ENCODE measurements at regions not wholly inside any gene's neighbourhood (a gene's known extent, or its start where the extent isn't known, plus 50 kb on each side); places are given as distances from the start of the nearest gene placed in this dataset.
"Not testable (repeated sequence)": the region's sequence is repeated elsewhere in the genome, so short reads cannot be mapped to it uniquely, and the experiment has no call there.

DNA sequence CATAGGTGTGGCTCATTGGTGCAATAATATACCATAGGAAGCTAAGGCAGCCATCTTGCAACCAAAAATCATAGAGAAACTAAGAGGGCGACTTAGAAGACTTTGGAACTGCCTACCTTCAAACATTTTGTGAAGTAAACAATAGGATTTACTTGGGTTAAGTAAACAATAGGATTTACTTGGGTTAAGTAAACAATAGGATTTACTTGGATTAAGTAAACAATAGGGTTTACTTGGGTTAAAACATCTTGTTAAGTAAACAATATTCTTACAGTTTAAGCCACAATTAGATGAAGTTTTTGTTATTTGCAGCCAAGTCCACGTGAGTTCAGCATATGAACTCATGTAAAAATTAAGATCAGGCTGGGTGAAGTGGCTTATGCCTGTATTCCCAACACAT lies 722.4 kb upstream of the AUTS2 start:
- DNase-seq (ENCODE audit: low read depth): no peak
- TF ChIP-seq, protein P1, sequence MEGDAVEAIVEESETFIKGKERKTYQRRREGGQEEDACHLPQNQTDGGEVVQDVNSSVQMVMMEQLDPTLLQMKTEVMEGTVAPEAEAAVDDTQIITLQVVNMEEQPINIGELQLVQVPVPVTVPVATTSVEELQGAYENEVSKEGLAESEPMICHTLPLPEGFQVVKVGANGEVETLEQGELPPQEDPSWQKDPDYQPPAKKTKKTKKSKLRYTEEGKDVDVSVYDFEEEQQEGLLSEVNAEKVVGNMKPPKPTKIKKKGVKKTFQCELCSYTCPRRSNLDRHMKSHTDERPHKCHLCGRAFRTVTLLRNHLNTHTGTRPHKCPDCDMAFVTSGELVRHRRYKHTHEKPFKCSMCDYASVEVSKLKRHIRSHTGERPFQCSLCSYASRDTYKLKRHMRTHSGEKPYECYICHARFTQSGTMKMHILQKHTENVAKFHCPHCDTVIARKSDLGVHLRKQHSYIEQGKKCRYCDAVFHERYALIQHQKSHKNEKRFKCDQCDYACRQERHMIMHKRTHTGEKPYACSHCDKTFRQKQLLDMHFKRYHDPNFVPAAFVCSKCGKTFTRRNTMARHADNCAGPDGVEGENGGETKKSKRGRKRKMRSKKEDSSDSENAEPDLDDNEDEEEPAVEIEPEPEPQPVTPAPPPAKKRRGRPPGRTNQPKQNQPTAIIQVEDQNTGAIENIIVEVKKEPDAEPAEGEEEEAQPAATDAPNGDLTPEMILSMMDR (IDR thresholded peaks at IDR 0.05; ENCODE audit: insufficient read depth, low read depth, low read length, missing control alignments): no peak
- H3K4me3 ChIP-seq (ENCODE audit: low read depth, low read length): no peak overlapping the region

DNA sequence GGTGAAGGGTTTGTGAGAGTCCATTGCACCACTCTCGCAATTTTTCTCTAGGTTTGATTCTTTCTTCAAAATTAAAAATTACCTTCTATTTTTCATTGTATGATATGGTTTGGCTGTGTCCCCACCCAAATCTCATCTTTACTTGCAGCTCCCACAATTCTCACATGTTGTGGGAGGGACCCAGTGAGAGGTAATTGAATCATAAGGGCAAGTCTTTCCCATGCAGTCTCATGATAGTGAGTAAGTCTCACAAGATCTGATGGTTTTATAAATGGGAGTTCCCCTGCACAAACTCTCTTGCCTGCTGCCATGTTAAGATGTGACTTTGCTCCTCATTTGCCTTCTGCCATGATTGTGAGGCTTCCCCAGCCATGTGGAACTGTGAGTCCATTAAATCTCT lies 711.2 kb upstream of the AUTS2 start:
- H3K4me3 ChIP-seq (ENCODE audit: low read depth, low read length); DNase-seq (ENCODE audit: low read depth): not testable (repeated sequence)

- DNase-seq (ENCODE audit: low read depth): no peak
- H3K4me3 ChIP-seq (ENCODE audit: low read depth, low read length): no peak overlapping the region
- TF ChIP-seq, protein P1 (IDR thresholded peaks at IDR 0.05; ENCODE audit: insufficient read depth, low read depth, low read length, missing control alignments): no peak
Measured at GRCh38 chr7:68888971-68889385, 709.3 kb upstream of the AUTS2 start.

GRCh38 chr7:68892236-68892635 lies 706.0 kb upstream of the AUTS2 start:
- TF ChIP-seq, protein P1 (IDR thresholded peaks at IDR 0.05; ENCODE audit: insufficient read depth, low read depth, low read length, missing control alignments): no peak
- no peak for DNase-seq (ENCODE audit: low read depth)
- no peak overlapping the region for H3K4me3 ChIP-seq (ENCODE audit: low read depth, low read length)

DNA sequence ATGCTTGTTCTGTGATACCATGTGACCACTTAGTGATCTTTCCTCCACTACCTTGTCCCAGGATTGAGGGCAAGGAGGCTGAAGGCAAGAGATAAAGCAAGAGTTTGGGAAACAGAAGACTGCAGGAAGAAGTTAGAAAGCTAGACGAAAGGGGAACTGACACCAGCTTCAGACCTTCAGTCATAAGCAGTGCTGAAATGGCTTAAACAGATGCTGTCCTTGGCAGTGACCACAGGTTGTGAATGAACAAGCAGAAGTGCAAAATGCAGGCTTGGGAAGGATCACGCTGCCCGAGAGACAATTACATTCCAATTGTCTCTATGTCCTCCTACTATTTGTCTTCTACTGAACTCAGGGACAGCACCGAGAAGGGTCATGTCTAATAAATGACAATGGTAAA lies 704.9 kb upstream of the AUTS2 start:
- DNase-seq (ENCODE audit: low read depth): no peak
- TF ChIP-seq, protein P1 (IDR thresholded peaks at IDR 0.05; ENCODE audit: insufficient read depth, low read depth, low read length, missing control alignments): no peak
- no peak overlapping the region for H3K4me3 ChIP-seq (ENCODE audit: low read depth, low read length)

DNA sequence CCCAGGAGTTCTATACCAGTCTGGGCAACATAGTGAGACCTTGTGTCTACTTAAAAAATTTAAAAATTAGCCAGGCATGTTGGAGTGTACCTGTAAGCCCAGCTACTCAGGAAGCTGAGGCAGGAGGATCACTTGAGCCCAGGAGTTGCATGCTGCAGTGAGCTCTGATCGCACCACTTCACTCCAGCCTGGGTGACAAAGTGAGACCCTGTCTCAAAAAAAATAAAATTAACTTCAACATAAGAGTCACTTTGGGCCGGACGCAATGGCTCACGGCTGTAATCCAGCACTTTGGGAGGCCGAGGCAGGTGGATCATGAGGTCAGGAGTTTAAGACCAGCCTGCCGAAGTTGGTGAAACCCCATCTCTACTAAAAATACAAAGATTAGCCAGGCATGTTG lies 699.1 kb upstream of the AUTS2 start:
- not testable (repeated sequence) for DNase-seq (ENCODE audit: low read depth); H3K4me3 ChIP-seq (ENCODE audit: low read depth, low read length)

DNA sequence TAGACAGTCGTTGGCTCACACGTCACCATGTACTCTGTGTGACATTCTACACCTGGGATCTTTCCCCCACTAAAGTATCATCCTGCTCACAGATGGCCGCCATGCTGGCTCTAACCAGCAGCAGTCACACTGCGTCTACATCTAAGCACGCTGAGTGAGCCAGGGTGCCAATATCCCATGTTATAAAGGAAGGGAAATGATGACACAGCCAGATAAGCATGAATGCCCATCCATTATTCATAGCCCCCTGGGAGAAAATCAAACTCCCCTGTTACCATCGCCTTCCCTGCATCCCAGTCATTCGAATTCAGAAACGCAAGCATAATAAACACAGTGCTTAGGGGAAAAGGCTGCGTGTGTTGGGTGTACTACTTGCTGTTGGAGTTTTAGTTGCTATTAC lies 698.2 kb upstream of the AUTS2 start:
- TF ChIP-seq, protein P1 (IDR thresholded peaks at IDR 0.05; ENCODE audit: insufficient read depth, low read depth, low read length, missing control alignments): no peak
- H3K4me3 ChIP-seq (ENCODE audit: low read depth, low read length): no peak overlapping the region
- no peak for DNase-seq (ENCODE audit: low read depth)

- no peak for DNase-seq (ENCODE audit: low read depth)
- H3K4me3 ChIP-seq (ENCODE audit: low read depth, low read length): no peak overlapping the region
- TF ChIP-seq, protein P1 (IDR thresholded peaks at IDR 0.05; ENCODE audit: insufficient read depth, low read depth, low read length, missing control alignments): no peak
Measured at GRCh38 chr7:68904630-68905029, 693.6 kb upstream of the AUTS2 start.

Data from GM12865 (cell line).